ENCODE measurements at regions not wholly inside any gene's neighbourhood (a gene's known extent, or its start where the extent isn't known, plus 50 kb on each side); places are given as distances from the start of the nearest gene placed in this dataset.

DNA sequence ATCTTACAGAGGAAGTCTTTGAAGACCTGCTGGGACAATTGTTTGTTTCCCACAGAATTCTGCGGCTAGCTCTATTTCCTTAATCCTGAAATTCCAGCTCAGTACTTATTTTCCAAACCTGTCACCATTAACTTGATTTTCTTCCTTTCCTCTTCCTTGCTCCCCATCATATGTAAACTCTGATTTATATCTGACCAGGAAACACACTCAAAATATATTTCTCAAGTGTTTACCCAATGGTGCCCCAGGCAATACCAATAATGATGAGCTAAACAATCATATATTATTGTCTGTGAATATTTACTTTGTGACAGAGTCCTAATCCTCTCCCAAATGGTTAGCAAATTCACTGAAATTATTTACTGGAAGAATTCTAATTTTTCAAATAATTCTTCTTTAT is 597.3 kb downstream of the PKHD1 start:
- H3K27me3 ChIP-seq (ENCODE audit: control insufficient read depth in 3 of 3, insufficient read depth in 3 of 3, low read length in 2 of 3) = no peaks in the 10 kb centered on the region
- no peak overlapping the region for H3K9ac ChIP-seq (ENCODE audit: insufficient read depth in 1 of 2, low read length in 2 of 2)
- DNase-seq (no peak), ATAC-seq (ENCODE audit: insufficient read depth, low FRiP score) (no peak)
- no peak overlapping the region for H3K4me3 ChIP-seq
- peaks cover 0 to 5% (median 0%) of the 10 kb centered on the region in 4 donors for H3K9me3 ChIP-seq (ENCODE audit: control insufficient read depth in 4 of 4, insufficient read depth in 3 of 4, low read length in 3 of 4)
- H3K27ac ChIP-seq (ENCODE audit: low read depth in 1 of 2, low read length in 1 of 2) = no peak overlapping the region
- TF ChIP-seq, protein P1, sequence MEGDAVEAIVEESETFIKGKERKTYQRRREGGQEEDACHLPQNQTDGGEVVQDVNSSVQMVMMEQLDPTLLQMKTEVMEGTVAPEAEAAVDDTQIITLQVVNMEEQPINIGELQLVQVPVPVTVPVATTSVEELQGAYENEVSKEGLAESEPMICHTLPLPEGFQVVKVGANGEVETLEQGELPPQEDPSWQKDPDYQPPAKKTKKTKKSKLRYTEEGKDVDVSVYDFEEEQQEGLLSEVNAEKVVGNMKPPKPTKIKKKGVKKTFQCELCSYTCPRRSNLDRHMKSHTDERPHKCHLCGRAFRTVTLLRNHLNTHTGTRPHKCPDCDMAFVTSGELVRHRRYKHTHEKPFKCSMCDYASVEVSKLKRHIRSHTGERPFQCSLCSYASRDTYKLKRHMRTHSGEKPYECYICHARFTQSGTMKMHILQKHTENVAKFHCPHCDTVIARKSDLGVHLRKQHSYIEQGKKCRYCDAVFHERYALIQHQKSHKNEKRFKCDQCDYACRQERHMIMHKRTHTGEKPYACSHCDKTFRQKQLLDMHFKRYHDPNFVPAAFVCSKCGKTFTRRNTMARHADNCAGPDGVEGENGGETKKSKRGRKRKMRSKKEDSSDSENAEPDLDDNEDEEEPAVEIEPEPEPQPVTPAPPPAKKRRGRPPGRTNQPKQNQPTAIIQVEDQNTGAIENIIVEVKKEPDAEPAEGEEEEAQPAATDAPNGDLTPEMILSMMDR (IDR thresholded peaks at IDR 0.05; ENCODE audit: control extremely low read depth, extremely low read depth) = no peak
- peaks cover 0 to 3% (median 0%) of the 10 kb centered on the region in 5 donors for H3K4me1 ChIP-seq (ENCODE audit: control insufficient read depth in 5 of 5, insufficient read depth in 5 of 5, low read length in 5 of 5)
- WGBS, 2 donors = 21 to 33% methylated on average over 1 of the region's 1 CpG
- no peaks in the 10 kb centered on the region for H3K36me3 ChIP-seq (ENCODE audit: control insufficient read depth in 4 of 4, insufficient read depth in 4 of 4, low read length in 4 of 4)

DNA sequence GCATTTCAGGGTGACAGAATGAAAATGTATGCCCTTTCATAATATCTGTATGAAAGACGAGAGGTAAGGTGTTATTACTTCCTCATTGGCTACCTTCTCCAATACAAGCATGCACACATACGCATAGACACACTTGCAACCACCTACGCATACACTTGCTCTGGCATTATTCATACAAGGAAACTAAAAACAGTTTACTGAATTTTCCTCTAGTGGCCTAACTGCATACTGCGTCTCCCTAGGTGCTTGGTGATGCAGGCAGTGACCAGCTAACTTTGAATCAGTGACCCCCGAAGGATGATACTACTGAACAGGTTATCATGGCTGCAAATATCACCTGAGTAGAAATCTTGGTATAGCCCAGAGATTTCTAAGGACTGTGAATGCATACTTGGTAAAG is 593.1 kb downstream of the PKHD1 start:
- Histone ChIP-seq H3K4me3 (no peak overlapping the region), H3K9me3 (ENCODE audit: control insufficient read depth in 4 of 4, insufficient read depth in 3 of 4, low read length in 3 of 4) (peaks cover 0 to 2% (median 0%) of the 10 kb centered on the region in 4 donors), H3K27me3 (ENCODE audit: control insufficient read depth in 3 of 3, insufficient read depth in 3 of 3, low read length in 2 of 3) (no peaks in the 10 kb centered on the region), H3K4me1 (ENCODE audit: control insufficient read depth in 5 of 5, insufficient read depth in 5 of 5, low read length in 5 of 5) (peaks cover 0 to 11% (median 0%) of the 10 kb centered on the region in 5 donors), H3K9ac (ENCODE audit: insufficient read depth in 1 of 2, low read length in 2 of 2) (no peak overlapping the region), H3K27ac (ENCODE audit: low read depth in 1 of 2, low read length in 1 of 2) (no peak overlapping the region), H3K36me3 (ENCODE audit: control insufficient read depth in 4 of 4, insufficient read depth in 4 of 4, low read length in 4 of 4) (no peaks in the 10 kb centered on the region)
- no peak for ATAC-seq (ENCODE audit: insufficient read depth, low FRiP score)
- DNase-seq = no peak
- 83 to 89% methylated on average over 5 of the region's 5 CpGs for WGBS, 2 donors
- TF ChIP-seq, protein P1 (IDR thresholded peaks at IDR 0.05; ENCODE audit: control extremely low read depth, extremely low read depth) = no peak

DNA sequence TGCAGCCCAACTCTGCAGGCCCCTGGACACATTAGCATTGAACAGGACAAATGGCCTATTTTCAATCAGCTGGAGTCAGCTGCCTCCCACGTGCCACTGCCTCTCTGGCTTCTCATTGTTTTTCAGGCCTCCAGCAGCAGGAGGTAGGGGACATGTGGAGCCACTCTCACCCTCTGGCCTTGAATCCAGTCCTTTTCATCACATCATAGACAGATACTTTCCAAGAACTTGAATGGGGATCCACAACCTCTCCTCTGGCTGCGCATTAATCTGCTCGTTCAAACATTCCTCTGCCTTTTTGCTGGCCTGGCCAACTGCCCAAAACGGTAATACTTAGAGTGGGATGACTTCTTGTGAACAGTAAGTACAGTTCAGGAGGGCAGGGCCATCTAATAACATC is 592.3 kb downstream of the PKHD1 start:
- no peak for ATAC-seq (ENCODE audit: insufficient read depth, low FRiP score)
- no peaks in the 10 kb centered on the region for H3K36me3 ChIP-seq (ENCODE audit: control insufficient read depth in 4 of 4, insufficient read depth in 4 of 4, low read length in 4 of 4)
- no peak overlapping the region for H3K4me3 ChIP-seq
- no peak overlapping the region for H3K9ac ChIP-seq (ENCODE audit: insufficient read depth in 1 of 2, low read length in 2 of 2)
- WGBS, 2 donors = 41 to 69% methylated on average over 4 of the region's 4 CpGs
- peaks cover 0 to 11% (median 0%) of the 10 kb centered on the region in 5 donors for H3K4me1 ChIP-seq (ENCODE audit: control insufficient read depth in 5 of 5, insufficient read depth in 5 of 5, low read length in 5 of 5)
- peaks cover 0 to 2% (median 0%) of the 10 kb centered on the region in 4 donors for H3K9me3 ChIP-seq (ENCODE audit: control insufficient read depth in 4 of 4, insufficient read depth in 3 of 4, low read length in 3 of 4)
- peak in 1 of 3 donors; percentile 25 for DNase-seq
- no peaks in the 10 kb centered on the region for H3K27me3 ChIP-seq (ENCODE audit: control insufficient read depth in 3 of 3, insufficient read depth in 3 of 3, low read length in 2 of 3)
- TF ChIP-seq, protein P1 (IDR thresholded peaks at IDR 0.05; ENCODE audit: control extremely low read depth, extremely low read depth) = no peak
- H3K27ac ChIP-seq (ENCODE audit: low read depth in 1 of 2, low read length in 1 of 2) = no peak overlapping the region
